ENCODE measurements at regions not wholly inside any gene's neighbourhood (a gene's known extent, or its start where the extent isn't known, plus 50 kb on each side); places are given as distances from the start of the nearest gene placed in this dataset.
A peak's percentile ranks its signal among the peaks of the same experiment; 100 is the strongest.

GRCh38 chr5:128904805-128905567 is 60.3 kb upstream of the SLC27A6 start:
- no peak for DNase-seq

- DNase-seq = peak; percentile 46
Observed at GRCh38 chr5:128905568-128906110, 59.6 kb upstream of the SLC27A6 start.

DNA sequence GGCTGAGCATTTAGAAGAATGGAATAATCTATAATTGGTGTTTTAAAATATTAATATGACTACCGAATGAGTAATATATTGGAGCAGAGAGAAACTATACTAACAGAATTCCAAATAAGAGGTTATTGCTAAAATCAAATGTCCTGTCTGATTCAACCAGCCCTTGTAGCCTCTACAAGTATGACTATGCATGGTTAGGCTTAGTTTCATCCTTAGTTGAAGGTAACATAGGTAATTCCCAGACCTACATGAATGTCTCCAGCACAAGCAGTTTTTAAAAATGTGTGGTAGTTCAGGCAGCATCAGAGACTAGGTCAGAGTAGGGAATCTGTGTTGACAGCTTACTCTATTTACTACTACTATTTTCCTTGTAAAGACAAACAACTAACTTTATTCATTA is 51.7 kb upstream of the SLC27A6 start:
- no peak for DNase-seq
